Suppressor macrophage treated with lipopolysaccharide for 4 hours (primary cell): ENCODE measurements at regions not wholly inside any gene's neighbourhood (a gene's known extent, or its start where the extent isn't known, plus 50 kb on each side); places are given as distances from the start of the nearest gene placed in this dataset.
"Not testable (repeated sequence)": the region's sequence is repeated elsewhere in the genome, so short reads cannot be mapped to it uniquely, and the experiment has no call there.

Experiments
- DNase-seq: peaks from one replicate; pipeline ENCODE4 v3.0.0-alpha.2; 2020

GRCh38 chr3:70471464-70472342, 159.3 kb upstream of the MDFIC2 start:
- DNase-seq: no peak

DNA sequence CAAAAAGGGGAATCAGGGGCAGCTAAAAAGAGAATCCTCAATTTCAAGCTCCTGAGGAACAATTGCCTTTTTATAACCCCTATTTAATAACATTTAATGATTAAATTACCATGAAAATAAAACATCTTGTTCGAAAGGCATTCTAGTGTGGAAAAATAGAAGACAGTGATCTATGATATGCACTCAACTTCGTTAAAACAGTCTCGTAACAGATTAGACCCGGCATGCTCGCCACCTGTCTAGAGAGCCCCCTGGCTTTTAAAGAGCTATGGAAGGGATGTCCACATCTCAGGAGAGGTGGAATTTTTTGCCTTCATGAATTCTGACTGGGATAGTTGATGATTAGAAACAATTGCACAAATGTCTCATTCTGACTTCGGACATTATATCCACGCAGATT, 153.7 kb upstream of the MDFIC2 start:
- no peak for DNase-seq

GRCh38 chr3:70464876-70465275, 152.4 kb upstream of the MDFIC2 start:
- no peak for DNase-seq

- no peak for DNase-seq
Measured at GRCh38 chr3:70464465-70464864, 152.0 kb upstream of the MDFIC2 start.

DNA sequence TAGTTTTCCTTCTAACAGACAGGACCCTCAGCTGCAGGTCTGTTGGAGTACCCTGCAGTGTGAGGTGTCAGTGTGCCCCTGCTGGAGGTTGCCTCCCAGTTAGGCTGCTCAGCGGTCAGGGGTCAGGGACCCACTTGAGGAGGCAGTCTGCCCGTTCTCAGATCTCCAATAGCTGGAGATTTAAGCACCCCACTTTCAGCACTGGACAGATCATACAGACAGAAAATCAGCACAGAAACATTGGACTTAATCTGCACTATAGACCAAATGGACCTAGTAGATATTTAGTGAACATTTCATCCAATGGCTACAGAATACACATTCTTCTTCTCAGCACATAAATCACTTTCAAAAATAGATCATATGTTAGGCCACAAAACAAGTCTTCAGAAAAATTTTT, 137.8 kb upstream of the MDFIC2 start:
- not testable (repeated sequence) for DNase-seq

- not testable (repeated sequence) for DNase-seq
Measured at GRCh38 chr3:70435422-70435821, 123.0 kb upstream of the MDFIC2 start.

DNA sequence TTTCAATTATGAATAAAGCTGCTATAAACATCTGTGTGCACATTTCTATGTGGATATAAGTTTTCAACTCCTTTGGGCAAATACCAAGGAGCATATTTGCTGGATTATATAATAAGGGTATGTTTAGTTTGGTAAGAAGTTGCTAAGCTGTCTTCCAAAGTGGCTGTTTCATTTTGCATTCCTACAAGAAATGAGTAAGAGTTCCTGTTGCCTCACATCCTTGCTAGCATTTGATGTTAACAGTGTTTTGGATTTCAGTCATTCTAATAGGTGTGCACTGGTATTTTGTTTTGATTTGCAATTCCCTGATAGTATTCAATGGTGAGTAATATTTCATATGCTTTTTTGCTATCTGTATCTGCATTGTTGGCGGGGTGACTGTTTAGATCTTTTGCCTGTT, 120.7 kb upstream of the MDFIC2 start:
- DNase-seq: no peak

DNA sequence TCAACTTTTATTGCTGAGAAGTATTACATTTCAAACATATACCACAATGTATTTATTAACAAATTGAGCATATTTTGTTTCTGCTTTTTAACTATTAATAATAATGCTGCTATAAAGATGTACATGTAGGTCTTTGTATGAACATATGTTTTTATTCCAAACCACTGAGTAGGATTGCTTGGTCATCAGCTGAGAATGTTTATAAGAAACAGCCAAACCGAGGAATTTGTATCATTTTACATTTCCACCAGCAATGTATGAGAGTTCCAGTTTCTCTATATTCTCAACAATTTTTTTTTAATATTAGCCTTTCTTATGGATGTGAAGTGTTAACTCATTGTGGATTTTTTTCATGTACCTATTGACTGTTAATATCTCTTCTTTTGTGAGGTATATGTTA, 119.5 kb upstream of the MDFIC2 start:
- no peak for DNase-seq

DNA sequence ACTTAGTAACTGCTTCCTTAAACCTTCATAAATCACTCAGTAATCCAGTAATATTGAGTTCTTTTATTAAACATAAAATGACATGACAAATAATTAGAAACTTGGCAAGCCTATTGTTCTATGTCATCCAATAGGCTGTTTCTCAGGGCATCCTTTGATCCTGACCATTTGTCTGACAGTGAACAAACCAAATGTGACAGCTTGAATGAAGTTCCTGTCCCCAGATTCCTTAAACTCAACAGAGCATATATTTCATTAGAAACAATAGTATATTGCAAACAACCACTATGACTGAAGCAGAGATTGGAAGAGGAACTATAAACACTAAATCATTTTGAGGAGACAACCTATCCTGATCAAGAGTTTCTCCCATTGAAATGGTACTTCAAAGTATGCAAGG, 113.6 kb upstream of the MDFIC2 start:
- no peak for DNase-seq

GRCh38 chr3:70421506-70421905, 109.1 kb upstream of the MDFIC2 start:
- no peak for DNase-seq

- no peak for DNase-seq
Measured at GRCh38 chr3:70409018-70409417, 96.6 kb upstream of the MDFIC2 start.

GRCh38 chr3:70400194-70400593, 87.8 kb upstream of the MDFIC2 start:
- DNase-seq: no peak

DNA sequence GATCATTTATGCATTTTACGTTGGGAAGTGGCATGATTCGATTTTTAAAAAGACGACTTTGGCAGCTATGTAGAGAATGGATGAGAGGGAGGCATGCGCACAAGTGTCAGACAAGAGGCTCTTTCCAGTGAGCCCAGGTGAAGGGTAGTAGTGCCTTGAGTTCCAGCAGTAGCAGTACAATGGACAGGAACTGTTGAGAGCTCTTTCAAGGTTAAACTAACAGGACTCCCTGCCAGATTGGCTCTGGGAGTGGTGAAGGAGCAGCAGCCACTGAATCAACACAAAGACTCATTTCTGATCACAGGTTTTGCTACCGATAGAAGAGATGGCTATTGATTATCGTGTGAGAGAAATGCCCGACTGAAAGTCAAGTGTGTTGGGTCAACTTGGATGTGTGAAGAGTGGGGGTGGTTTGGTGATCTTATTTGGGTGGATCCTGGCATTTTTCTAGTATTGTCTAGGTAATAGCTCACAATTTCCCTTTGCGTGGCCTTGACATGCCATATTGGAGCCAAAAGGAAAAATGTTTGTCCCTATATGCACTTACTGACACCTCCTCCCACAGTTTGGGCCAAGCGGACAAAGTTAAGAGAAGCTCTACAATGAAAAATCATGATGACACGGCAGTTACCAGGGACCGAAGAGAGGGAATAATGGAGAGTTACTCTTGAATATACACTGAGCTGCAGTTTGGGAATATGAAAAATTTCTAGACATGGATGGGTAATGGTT, 81.6 kb upstream of the MDFIC2 start:
- DNase-seq: no peak

GRCh38 chr3:70392227-70392626, 79.8 kb upstream of the MDFIC2 start:
- no peak for DNase-seq

GRCh38 chr3:70387889-70388288, 75.5 kb upstream of the MDFIC2 start:
- DNase-seq: no peak

DNA sequence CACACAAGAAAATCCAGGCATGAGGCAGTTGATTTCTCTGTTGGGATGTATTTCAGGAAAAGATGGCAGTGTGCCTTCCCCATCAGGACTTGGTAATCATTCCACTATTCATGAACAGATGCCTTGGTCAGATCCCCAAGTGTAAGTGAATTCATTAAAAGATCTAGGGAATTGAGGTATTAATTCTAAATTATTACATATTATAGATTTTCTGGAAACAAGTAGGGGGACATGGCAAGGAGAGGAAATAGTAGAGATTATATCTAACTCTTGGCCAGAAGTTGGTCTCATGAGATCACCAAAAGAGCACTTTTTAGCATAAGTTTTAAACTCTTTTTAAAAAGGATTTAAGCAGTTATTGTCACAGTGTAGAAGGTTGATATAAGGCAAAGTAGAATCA, 74.4 kb upstream of the MDFIC2 start:
- DNase-seq: no peak

GRCh38 chr3:70386043-70386442, 73.6 kb upstream of the MDFIC2 start:
- DNase-seq: no peak

- no peak for DNase-seq
Measured at GRCh38 chr3:70383360-70383831, 71.0 kb upstream of the MDFIC2 start.

GRCh38 chr3:70374179-70374578, 61.7 kb upstream of the MDFIC2 start:
- DNase-seq: no peak
